ENCODE measurements at regions not wholly inside any gene's neighbourhood (a gene's known extent, or its start where the extent isn't known, plus 50 kb on each side); places are given as distances from the start of the nearest gene placed in this dataset.

DNA sequence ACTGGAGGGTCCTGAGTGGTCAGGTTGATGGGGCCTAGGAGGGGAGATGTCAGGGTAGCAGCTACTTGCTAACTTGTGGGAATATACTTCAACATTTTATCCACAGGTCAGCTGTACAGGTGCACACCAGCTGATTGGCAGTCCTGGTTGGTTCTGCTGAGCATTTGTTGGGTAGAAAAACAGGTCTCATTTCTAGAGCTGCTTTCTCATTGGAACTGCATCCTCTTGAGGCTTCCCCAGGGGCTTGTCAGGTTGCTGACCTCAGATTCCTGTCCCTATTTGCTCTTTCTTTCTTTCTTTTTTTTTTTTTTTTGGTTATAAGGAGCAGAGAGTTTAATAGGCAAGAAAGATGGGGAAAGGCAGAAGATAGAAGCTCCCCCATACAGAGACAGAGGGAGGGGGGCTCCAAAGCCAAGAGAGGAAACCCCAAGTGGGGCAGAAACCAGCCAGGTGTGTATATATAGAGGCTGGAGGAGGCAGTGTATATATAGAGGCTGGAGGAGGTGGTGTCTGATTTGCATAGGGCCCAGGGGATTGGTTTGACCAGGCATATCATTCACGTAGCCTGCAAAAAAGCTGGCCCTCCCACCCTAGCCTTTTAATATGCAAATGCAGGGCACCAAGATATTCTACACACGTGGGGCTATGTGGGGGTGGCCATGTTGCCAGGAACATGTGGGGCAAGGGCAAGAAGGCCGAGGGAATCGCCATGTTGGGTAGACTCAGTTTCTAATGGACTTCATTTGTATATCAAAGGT is 57.3 kb upstream of the STUM start:
- TF ChIP-seq GATA2 (IDR thresholded peaks at IDR 0.05; ENCODE audit: low read depth, low read length) (no peak), GATA3 (IDR thresholded peaks at IDR 0.05; ENCODE audit: low read depth, low read length) (no peak)
